GM23338 (cell line): ENCODE measurements at regions not wholly inside any gene's neighbourhood (a gene's known extent, or its start where the extent isn't known, plus 50 kb on each side); places are given as distances from the start of the nearest gene placed in this dataset.

Experiments
- CREB1 ChIP-seq: fragments of 250-450 bp; sonication (Bioruptor Pico); IDR thresholded peaks from 2 replicates; pipeline ENCODE4 v1.5.0; 2020; ENCODE audit warnings: low read depth, mild to moderate bottlenecking, moderate library complexity
- EZH2 ChIP-seq: fragments of 200-600 bp; sonication (generic); IDR thresholded peaks from one replicate; pipeline ENCODE4 v1.8.0; 2017; ENCODE audit warnings: antibody characterized with exemption, mild to moderate bottlenecking, low read depth; ENCODE audit not compliant: unreplicated experiment
- EZH2phosphoT487 ChIP-seq: fragments of 200-600 bp; sonication (generic); IDR thresholded peaks from one replicate; pipeline ENCODE4 v1.8.1; 2018; ENCODE audit warnings: antibody characterized with exemption; ENCODE audit not compliant: unreplicated experiment
- JUNB ChIP-seq: IDR thresholded peaks from one replicate; pipeline ENCODE4 v1.6.1; 2016; ENCODE audit warnings: antibody characterized with exemption; ENCODE audit not compliant: unreplicated experiment
- POLR2AphosphoS5 ChIP-seq: IDR thresholded peaks from 2 replicates; pipeline ENCODE4 v1.6.1; 2016; ENCODE audit warnings: antibody characterized with exemption, low read depth
- TF ChIP-seq, protein P1 (sequence below): IDR thresholded peaks from one replicate; pipeline ENCODE4 v1.6.1; 2018; ENCODE audit warnings: antibody characterized with exemption; ENCODE audit not compliant: unreplicated experiment
- TF ChIP-seq, protein P2 (sequence below): IDR thresholded peaks from 2 replicates; pipeline ENCODE4 v1.6.1; 2016; ENCODE audit warnings: antibody characterized with exemption
- TF ChIP-seq, protein P3 (sequence below), 2 experiments: fragments of 200-600 bp in 1 of 2; sonication (generic) in 1 of 2; conservative IDR thresholded peaks; 2 replicates each; pipeline versions ENCODE4 v1.5.1 to v1.6.1; 2016 to 2017; ENCODE audit warnings: antibody characterized with exemption in 2 of 2, low read depth in 2 of 2, mild to moderate bottlenecking in 2 of 2, moderate library complexity in 1 of 2

DNA sequence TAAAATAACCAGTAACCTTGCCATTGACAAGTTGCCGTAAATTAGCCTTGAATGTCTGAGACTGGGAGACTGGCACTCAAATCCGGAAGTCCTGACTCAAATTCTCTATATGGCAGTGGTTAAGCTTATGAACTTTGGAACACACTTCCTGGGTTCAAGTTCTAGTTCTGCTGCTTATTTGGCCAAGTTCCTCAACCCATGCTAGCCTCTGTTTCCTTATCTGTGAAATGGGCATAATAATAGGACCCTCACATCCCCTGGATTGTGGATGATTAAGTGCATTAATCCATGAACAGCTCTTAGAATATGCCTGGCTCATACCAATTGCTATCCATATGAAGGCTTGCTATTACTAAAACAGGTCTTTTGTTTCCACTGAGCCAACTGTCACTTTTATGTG is 311.5 kb downstream of the EDEM1 start:
- TF ChIP-seq, protein P1, sequence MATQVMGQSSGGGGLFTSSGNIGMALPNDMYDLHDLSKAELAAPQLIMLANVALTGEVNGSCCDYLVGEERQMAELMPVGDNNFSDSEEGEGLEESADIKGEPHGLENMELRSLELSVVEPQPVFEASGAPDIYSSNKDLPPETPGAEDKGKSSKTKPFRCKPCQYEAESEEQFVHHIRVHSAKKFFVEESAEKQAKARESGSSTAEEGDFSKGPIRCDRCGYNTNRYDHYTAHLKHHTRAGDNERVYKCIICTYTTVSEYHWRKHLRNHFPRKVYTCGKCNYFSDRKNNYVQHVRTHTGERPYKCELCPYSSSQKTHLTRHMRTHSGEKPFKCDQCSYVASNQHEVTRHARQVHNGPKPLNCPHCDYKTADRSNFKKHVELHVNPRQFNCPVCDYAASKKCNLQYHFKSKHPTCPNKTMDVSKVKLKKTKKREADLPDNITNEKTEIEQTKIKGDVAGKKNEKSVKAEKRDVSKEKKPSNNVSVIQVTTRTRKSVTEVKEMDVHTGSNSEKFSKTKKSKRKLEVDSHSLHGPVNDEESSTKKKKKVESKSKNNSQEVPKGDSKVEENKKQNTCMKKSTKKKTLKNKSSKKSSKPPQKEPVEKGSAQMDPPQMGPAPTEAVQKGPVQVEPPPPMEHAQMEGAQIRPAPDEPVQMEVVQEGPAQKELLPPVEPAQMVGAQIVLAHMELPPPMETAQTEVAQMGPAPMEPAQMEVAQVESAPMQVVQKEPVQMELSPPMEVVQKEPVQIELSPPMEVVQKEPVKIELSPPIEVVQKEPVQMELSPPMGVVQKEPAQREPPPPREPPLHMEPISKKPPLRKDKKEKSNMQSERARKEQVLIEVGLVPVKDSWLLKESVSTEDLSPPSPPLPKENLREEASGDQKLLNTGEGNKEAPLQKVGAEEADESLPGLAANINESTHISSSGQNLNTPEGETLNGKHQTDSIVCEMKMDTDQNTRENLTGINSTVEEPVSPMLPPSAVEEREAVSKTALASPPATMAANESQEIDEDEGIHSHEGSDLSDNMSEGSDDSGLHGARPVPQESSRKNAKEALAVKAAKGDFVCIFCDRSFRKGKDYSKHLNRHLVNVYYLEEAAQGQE = no peak
- no peak for TF ChIP-seq JUNB
- no peak for TF ChIP-seq EZH2
- TF ChIP-seq, protein P2, sequence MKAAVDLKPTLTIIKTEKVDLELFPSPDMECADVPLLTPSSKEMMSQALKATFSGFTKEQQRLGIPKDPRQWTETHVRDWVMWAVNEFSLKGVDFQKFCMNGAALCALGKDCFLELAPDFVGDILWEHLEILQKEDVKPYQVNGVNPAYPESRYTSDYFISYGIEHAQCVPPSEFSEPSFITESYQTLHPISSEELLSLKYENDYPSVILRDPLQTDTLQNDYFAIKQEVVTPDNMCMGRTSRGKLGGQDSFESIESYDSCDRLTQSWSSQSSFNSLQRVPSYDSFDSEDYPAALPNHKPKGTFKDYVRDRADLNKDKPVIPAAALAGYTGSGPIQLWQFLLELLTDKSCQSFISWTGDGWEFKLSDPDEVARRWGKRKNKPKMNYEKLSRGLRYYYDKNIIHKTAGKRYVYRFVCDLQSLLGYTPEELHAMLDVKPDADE = no peak
- TF ChIP-seq, protein P3, sequence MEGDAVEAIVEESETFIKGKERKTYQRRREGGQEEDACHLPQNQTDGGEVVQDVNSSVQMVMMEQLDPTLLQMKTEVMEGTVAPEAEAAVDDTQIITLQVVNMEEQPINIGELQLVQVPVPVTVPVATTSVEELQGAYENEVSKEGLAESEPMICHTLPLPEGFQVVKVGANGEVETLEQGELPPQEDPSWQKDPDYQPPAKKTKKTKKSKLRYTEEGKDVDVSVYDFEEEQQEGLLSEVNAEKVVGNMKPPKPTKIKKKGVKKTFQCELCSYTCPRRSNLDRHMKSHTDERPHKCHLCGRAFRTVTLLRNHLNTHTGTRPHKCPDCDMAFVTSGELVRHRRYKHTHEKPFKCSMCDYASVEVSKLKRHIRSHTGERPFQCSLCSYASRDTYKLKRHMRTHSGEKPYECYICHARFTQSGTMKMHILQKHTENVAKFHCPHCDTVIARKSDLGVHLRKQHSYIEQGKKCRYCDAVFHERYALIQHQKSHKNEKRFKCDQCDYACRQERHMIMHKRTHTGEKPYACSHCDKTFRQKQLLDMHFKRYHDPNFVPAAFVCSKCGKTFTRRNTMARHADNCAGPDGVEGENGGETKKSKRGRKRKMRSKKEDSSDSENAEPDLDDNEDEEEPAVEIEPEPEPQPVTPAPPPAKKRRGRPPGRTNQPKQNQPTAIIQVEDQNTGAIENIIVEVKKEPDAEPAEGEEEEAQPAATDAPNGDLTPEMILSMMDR (conservative IDR thresholded peaks at IDR 0.05; ENCODE audit: low read depth in 2 of 2) = no peak
- no peak for TF ChIP-seq POLR2AphosphoS5
- no peak for TF ChIP-seq EZH2phosphoT487
- TF ChIP-seq CREB1 (CRISPR knock-in tag) = no peak
